ENCODE measurements at regions not wholly inside any gene's neighbourhood (a gene's known extent, or its start where the extent isn't known, plus 50 kb on each side); places are given as distances from the start of the nearest gene placed in this dataset.
"Not testable (repeated sequence)": the region's sequence is repeated elsewhere in the genome, so short reads cannot be mapped to it uniquely, and the experiment has no call there.

GRCh38 chr11:134656861-134657540, 245.0 kb upstream of the B3GAT1 start:
- TF ChIP-seq CTCF (IDR thresholded peaks at IDR 0.05) = no peak
- TF ChIP-seq POLR2AphosphoS5 (IDR thresholded peaks at IDR 0.05) = no peak
- TF ChIP-seq POLR2A (IDR thresholded peaks at IDR 0.05) = no peak
- no peak for TF ChIP-seq EP300 (IDR thresholded peaks at IDR 0.05)
- WGBS, 2 donors (ENCODE audit: low coverage in 1 of 2) = 88 to 100% methylated on average over 1 to 11 of the region's 29 CpGs
- H3K27ac ChIP-seq = no peak overlapping the region
- ATAC-seq = no peak
- H3K36me3 ChIP-seq = no peaks in the 10 kb centered on the region
- H3K4me3 ChIP-seq = no peak overlapping the region
- H3K9me3 ChIP-seq = no peaks in the 10 kb centered on the region
- H3K27me3 ChIP-seq = peaks cover 4% of the 10 kb centered on the region
- no peaks in the 10 kb centered on the region for H3K4me1 ChIP-seq

GRCh38 chr11:134656086-134656840, 244.2 kb upstream of the B3GAT1 start:
- H3K9me3 ChIP-seq, H3K4me1 ChIP-seq, H3K4me3 ChIP-seq, H3K36me3 ChIP-seq, H3K27me3 ChIP-seq, H3K27ac ChIP-seq, ATAC-seq: not testable (repeated sequence)
- WGBS, 2 donors (ENCODE audit: low coverage in 1 of 2) = 82 to 90% methylated on average over 12 to 21 of the region's 29 CpGs

DNA sequence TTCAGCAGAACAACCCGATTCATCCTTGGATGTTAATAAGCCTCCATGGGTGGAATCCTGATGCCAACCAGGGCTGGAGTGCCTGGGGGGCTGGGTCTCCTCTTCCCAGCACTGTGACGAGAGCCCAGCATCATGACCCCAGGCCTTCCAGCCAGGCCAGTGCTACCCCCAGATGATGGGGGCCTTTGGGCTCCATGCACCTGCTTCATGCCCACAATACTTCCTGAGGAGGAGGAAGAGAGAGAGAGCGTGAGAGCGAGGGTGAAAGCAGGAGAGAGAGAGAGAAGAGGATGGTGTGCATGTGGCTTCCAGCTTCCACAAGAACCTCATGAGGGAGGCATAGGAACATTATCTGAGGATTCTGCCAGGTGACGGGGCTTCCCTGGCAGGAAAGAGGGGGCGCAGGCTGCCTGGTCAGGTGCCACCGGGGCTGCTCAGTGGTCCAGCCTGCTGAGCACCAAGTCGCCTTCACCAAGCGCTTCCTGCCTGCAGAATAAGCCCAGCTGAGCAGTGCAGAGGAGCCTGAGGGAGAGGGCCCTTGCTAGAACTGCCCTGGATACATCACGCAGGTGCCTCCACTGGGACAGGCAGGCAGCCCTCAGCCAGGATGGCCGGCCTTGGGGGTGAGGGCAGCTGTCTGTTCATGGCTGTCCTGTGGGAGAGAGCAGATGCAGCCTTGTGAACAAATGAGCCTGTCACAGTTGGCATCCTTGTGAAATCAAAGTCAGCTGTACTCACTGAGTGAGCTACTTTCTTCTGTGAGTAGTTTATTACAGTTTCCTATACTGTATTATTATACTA, 243.3 kb upstream of the B3GAT1 start:
- H3K4me3 ChIP-seq = no peak overlapping the region
- ATAC-seq = no peak
- no peaks in the 10 kb centered on the region for H3K4me1 ChIP-seq
- no peak overlapping the region for H3K27ac ChIP-seq
- H3K27me3 ChIP-seq = peaks cover 4% of the 10 kb centered on the region
- 83% methylated on average over 6 of the region's 11 CpGs; no CpG with 5 or more reads in 1 of the 2 donors for WGBS, 2 donors (ENCODE audit: low coverage in 1 of 2)
- no peaks in the 10 kb centered on the region for H3K9me3 ChIP-seq
- TF ChIP-seq EP300 (IDR thresholded peaks at IDR 0.05) (no peak), POLR2AphosphoS5 (IDR thresholded peaks at IDR 0.05) (no peak), POLR2A (IDR thresholded peaks at IDR 0.05) (no peak)
- H3K36me3 ChIP-seq = no peaks in the 10 kb centered on the region

DNA sequence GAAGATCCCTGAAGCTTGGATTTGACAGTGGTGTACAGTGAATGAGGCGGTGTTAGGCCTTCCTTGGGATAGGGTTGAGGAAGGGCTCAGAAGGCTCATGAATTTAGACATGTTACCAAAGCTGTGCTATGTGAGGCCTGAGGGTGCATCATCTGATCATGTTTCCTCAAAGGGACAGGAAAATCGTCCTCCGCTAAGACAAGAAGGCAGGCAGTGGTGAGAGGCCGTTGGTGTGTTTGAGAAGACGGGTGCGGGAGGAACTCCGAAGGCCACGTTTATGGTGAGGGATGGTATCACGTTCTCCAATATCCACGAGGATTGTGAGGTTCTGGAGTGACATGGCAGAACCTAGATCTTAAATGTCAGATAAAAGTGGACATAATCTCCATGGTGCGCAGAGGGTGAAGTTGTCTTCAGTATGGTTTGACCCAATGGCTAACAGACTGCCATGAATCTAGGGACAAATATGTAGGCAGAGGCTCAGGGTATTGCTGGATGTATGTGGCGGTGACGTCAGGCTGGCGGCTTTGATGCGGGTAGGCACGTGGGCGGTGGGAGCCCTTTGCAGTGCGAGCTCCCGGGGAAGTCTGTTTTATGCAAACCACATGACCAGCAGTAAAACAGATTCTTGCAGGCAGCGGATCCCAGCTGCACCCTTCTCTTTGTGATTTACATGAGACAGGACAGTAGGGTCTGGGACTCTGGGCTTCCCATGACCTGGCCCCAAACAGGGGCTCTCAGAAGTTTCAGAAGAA, 242.3 kb upstream of the B3GAT1 start:
- Histone ChIP-seq H3K27ac (no peak overlapping the region), H3K27me3 (peaks cover 4% of the 10 kb centered on the region), H3K4me1 (no peaks in the 10 kb centered on the region), H3K4me3 (no peak overlapping the region), H3K9me3 (no peaks in the 10 kb centered on the region), H3K36me3 (no peaks in the 10 kb centered on the region)
- ATAC-seq = no peak
- TF ChIP-seq POLR2A (IDR thresholded peaks at IDR 0.05) = no peak
- no peak for TF ChIP-seq POLR2AphosphoS5 (IDR thresholded peaks at IDR 0.05)
- no peak for TF ChIP-seq CTCF (IDR thresholded peaks at IDR 0.05)
- TF ChIP-seq EP300 (IDR thresholded peaks at IDR 0.05) = no peak
- WGBS, 2 donors (ENCODE audit: low coverage in 1 of 2) = 89 to 90% methylated on average over 6 to 12 of the region's 20 CpGs

DNA sequence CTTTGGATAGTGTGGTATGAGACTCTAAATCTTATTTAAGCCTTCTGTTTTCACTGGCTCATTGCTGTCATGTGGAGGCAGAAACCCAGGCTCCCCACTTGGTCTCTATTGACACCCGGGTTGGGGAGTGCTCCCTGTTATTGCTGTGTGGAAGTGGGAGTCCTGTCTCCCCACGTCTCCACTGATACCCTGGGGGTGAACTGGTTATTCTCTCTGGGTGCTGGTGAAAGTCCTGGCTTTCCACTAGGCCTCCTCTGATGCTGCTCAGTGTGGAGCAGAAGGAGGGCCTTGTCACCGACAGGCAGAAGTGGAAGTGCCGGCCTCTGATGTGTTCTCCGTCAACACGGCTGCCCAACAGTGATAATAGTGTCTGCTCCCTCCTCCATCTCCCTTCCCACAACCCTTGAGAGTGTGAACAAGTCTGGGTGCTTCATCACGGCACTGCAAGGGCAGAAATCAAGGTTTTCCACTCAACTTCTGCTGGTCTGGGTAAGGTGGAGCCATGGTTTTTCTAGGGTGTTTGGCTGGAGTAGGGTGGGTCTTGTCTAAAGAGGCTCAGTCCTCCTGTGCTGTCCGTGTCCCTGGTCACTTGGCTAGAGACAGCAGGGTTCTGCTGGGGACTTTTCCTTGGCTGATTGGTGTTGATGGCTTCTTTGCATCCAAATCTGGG, 240.7 kb upstream of the B3GAT1 start:
- Histone ChIP-seq H3K36me3 (no peaks in the 10 kb centered on the region), H3K27me3 (peaks cover 4% of the 10 kb centered on the region), H3K27ac (no peak overlapping the region), H3K4me3 (no peak overlapping the region), H3K9me3 (no peaks in the 10 kb centered on the region), H3K4me1 (no peaks in the 10 kb centered on the region)
- TF ChIP-seq CTCF (IDR thresholded peaks at IDR 0.05) = no peak
- no peak for TF ChIP-seq EP300 (IDR thresholded peaks at IDR 0.05)
- no peak for TF ChIP-seq POLR2AphosphoS5 (IDR thresholded peaks at IDR 0.05)
- no peak for TF ChIP-seq POLR2A (IDR thresholded peaks at IDR 0.05)
- no peak for ATAC-seq
- 67% methylated on average over 3 of the region's 8 CpGs; no CpG with 5 or more reads in 1 of the 2 donors for WGBS, 2 donors (ENCODE audit: low coverage in 1 of 2)
